ENCODE measurements at regions not wholly inside any gene's neighbourhood (a gene's known extent, or its start where the extent isn't known, plus 50 kb on each side); places are given as distances from the start of the nearest gene placed in this dataset.

GRCh38 chr1:232101231-232101630, 474.6 kb downstream of the DISC1 start:
- TF ChIP-seq POLR2A (IDR thresholded peaks at IDR 0.05; ENCODE audit: low read depth, low read length), result no peak
- no peak for TF ChIP-seq POLR2AphosphoS5 (IDR thresholded peaks at IDR 0.05; ENCODE audit: low read depth, low read length)
- no peak for TF ChIP-seq PAX5 (IDR thresholded peaks at IDR 0.05; ENCODE audit: insufficient read depth, low read length, severe bottlenecking)
